ENCODE measurements at regions not wholly inside any gene's neighbourhood (a gene's known extent, or its start where the extent isn't known, plus 50 kb on each side); places are given as distances from the start of the nearest gene placed in this dataset.

- Histone ChIP-seq H2AFZ (ENCODE audit: control insufficient read depth, low read length) (no peak overlapping the region), H3K4me3 (ENCODE audit: control insufficient read depth in 2 of 3, extremely low read depth in 1 of 3, insufficient read depth in 2 of 3, low read depth in 1 of 3, low read length in 3 of 3) (no peak overlapping the region), H3K36me3 (ENCODE audit: control insufficient read depth in 2 of 2, extremely low read depth in 1 of 2, insufficient read depth in 2 of 2, low read length in 2 of 2) (no peaks in the 10 kb centered on the region), H3K9me1 (ENCODE audit: control insufficient read depth, extremely low read depth, insufficient read depth, low read length) (no peaks in the 10 kb centered on the region), H3K27me3 (ENCODE audit: control insufficient read depth, extremely low read depth, insufficient read depth, low read length) (no peaks in the 10 kb centered on the region), H3K27ac (ENCODE audit: control insufficient read depth, insufficient read depth, low read length) (no peak overlapping the region), H4K20me1 (ENCODE audit: control insufficient read depth, extremely low read depth, insufficient read depth, low read length) (no peaks in the 10 kb centered on the region), H3K79me2 (ENCODE audit: control insufficient read depth, insufficient read depth, low read length) (no peaks in the 10 kb centered on the region), H3K4me1 (ENCODE audit: control insufficient read depth, extremely low read depth, insufficient read depth, low read length) (no peaks in the 10 kb centered on the region), H3K4me2 (ENCODE audit: control insufficient read depth, extremely low read depth, insufficient read depth, low read depth, low read length) (no peak overlapping the region), H3K9ac (ENCODE audit: control insufficient read depth, extremely low read depth, insufficient read depth, low read length) (no peak overlapping the region), H3K9me3 (ENCODE audit: control insufficient read depth, low read depth, low read length) (no peaks in the 10 kb centered on the region)
- TF ChIP-seq EZH2 (IDR thresholded peaks at IDR 0.05; ENCODE audit: low read length) = no peak
- TF ChIP-seq CTCF (optimal IDR thresholded peaks at IDR 0.05 in 1 of 3, IDR thresholded peaks at IDR 0.05 in 1 of 3, conservative IDR thresholded peaks at IDR 0.05 in 1 of 3; ENCODE audit: extremely low read depth in 1 of 3, insufficient read depth in 2 of 3, low read length in 3 of 3) = no peak
- FAIRE-seq (no peak), DNase-seq (ENCODE audit: low read depth, low spot score) (no peak)
- dilution Hi-C loops (cut with MboI; ENCODE audit: extremely low pct_ligation_motif_present, low sequenced_read_pairs) = no loop called here
Measured at GRCh38 chr3:34475851-34476250, 677.4 kb downstream of the PDCD6IP start.

GRCh38 chr3:34483311-34483887, 685.0 kb downstream of the PDCD6IP start:
- H3K36me3 ChIP-seq (ENCODE audit: control insufficient read depth in 2 of 2, extremely low read depth in 1 of 2, insufficient read depth in 2 of 2, low read length in 2 of 2) = no peaks in the 10 kb centered on the region
- H3K9ac ChIP-seq (ENCODE audit: control insufficient read depth, extremely low read depth, insufficient read depth, low read length) = no peak overlapping the region
- FAIRE-seq = no peak
- no peak overlapping the region for H3K4me3 ChIP-seq (ENCODE audit: control insufficient read depth in 2 of 3, extremely low read depth in 1 of 3, insufficient read depth in 2 of 3, low read depth in 1 of 3, low read length in 3 of 3)
- no peak overlapping the region for H3K27ac ChIP-seq (ENCODE audit: control insufficient read depth, insufficient read depth, low read length)
- no peaks in the 10 kb centered on the region for H4K20me1 ChIP-seq (ENCODE audit: control insufficient read depth, extremely low read depth, insufficient read depth, low read length)
- no peaks in the 10 kb centered on the region for H3K9me3 ChIP-seq (ENCODE audit: control insufficient read depth, low read depth, low read length)
- dilution Hi-C loops (cut with MboI; ENCODE audit: extremely low pct_ligation_motif_present, low sequenced_read_pairs) = no loop called here
- no peaks in the 10 kb centered on the region for H3K79me2 ChIP-seq (ENCODE audit: control insufficient read depth, insufficient read depth, low read length)
- no peaks in the 10 kb centered on the region for H3K4me1 ChIP-seq (ENCODE audit: control insufficient read depth, extremely low read depth, insufficient read depth, low read length)
- no peak for TF ChIP-seq EZH2 (IDR thresholded peaks at IDR 0.05; ENCODE audit: low read length)
- no peak overlapping the region for H3K4me2 ChIP-seq (ENCODE audit: control insufficient read depth, extremely low read depth, insufficient read depth, low read depth, low read length)
- H2AFZ ChIP-seq (ENCODE audit: control insufficient read depth, low read length) = no peak overlapping the region
- DNase-seq (ENCODE audit: low read depth, low spot score) = no peak
- no peaks in the 10 kb centered on the region for H3K27me3 ChIP-seq (ENCODE audit: control insufficient read depth, extremely low read depth, insufficient read depth, low read length)
- no peaks in the 10 kb centered on the region for H3K9me1 ChIP-seq (ENCODE audit: control insufficient read depth, extremely low read depth, insufficient read depth, low read length)

- dilution Hi-C loops (cut with MboI; ENCODE audit: extremely low pct_ligation_motif_present, low sequenced_read_pairs) = no loop called here
- H2AFZ ChIP-seq (ENCODE audit: control insufficient read depth, low read length) = no peak overlapping the region
- FAIRE-seq (no peak), DNase-seq (ENCODE audit: low read depth, low spot score) (no peak)
- no peaks in the 10 kb centered on the region for H4K20me1 ChIP-seq (ENCODE audit: control insufficient read depth, extremely low read depth, insufficient read depth, low read length)
- no peak overlapping the region for H3K9ac ChIP-seq (ENCODE audit: control insufficient read depth, extremely low read depth, insufficient read depth, low read length)
- no peaks in the 10 kb centered on the region for H3K4me1 ChIP-seq (ENCODE audit: control insufficient read depth, extremely low read depth, insufficient read depth, low read length)
- H3K9me3 ChIP-seq (ENCODE audit: control insufficient read depth, low read depth, low read length) = no peaks in the 10 kb centered on the region
- no peak overlapping the region for H3K4me2 ChIP-seq (ENCODE audit: control insufficient read depth, extremely low read depth, insufficient read depth, low read depth, low read length)
- no peaks in the 10 kb centered on the region for H3K36me3 ChIP-seq (ENCODE audit: control insufficient read depth in 2 of 2, extremely low read depth in 1 of 2, insufficient read depth in 2 of 2, low read length in 2 of 2)
- TF ChIP-seq CTCF (optimal IDR thresholded peaks at IDR 0.05 in 1 of 3, IDR thresholded peaks at IDR 0.05 in 1 of 3, conservative IDR thresholded peaks at IDR 0.05 in 1 of 3; ENCODE audit: extremely low read depth in 1 of 3, insufficient read depth in 2 of 3, low read length in 3 of 3) (no peak), EZH2 (IDR thresholded peaks at IDR 0.05; ENCODE audit: low read length) (no peak)
- no peak overlapping the region for H3K4me3 ChIP-seq (ENCODE audit: control insufficient read depth in 2 of 3, extremely low read depth in 1 of 3, insufficient read depth in 2 of 3, low read depth in 1 of 3, low read length in 3 of 3)
- no peaks in the 10 kb centered on the region for H3K9me1 ChIP-seq (ENCODE audit: control insufficient read depth, extremely low read depth, insufficient read depth, low read length)
- no peaks in the 10 kb centered on the region for H3K79me2 ChIP-seq (ENCODE audit: control insufficient read depth, insufficient read depth, low read length)
- H3K27ac ChIP-seq (ENCODE audit: control insufficient read depth, insufficient read depth, low read length) = no peak overlapping the region
- no peaks in the 10 kb centered on the region for H3K27me3 ChIP-seq (ENCODE audit: control insufficient read depth, extremely low read depth, insufficient read depth, low read length)
Measured at GRCh38 chr3:34504366-34504765, 705.9 kb downstream of the PDCD6IP start.

Measured in keratinocyte (primary cell).